A549 (cell line): ENCODE measurements at regions not wholly inside any gene's neighbourhood (a gene's known extent, or its start where the extent isn't known, plus 50 kb on each side); places are given as distances from the start of the nearest gene placed in this dataset.

Source experiments
- ATAC-seq, 2 experiments: fragments of 200-7000 bp in 1 of 2; fragments of >200 bp in 1 of 2; cut with Nextera tagmentation in 1 of 2; cut with Tn5 transposase in 1 of 2; 3 replicates each; pipeline versions ENCODE4 v1.8.0 to v1.9.1; 2018 to 2020; ENCODE audit warnings: mild to moderate bottlenecking in 1 of 2, moderate library complexity in 1 of 2
- CTCF ChIA-PET: fragments of 300-600 bp; sonication (Branson Sonifier 250); formaldehyde crosslinking; extraction: SDS; loops from one replicate; lab custom pipeline; 2021; ENCODE audit warnings: antibody characterized with exemption, inconsistent platforms; lab: Yijun Ruan, JAX
- POLR2A ChIA-PET: fragments of 350-600 bp; formaldehyde crosslinking; extraction: SDS; loops from one replicate; lab custom pipeline; 2021; ENCODE audit warnings: antibody characterized with exemption, inconsistent platforms; lab: Yijun Ruan, JAX
- DNase-seq, 2 experiments: peaks; one replicate each; pipeline versions ENCODE4 v3.0.0 to v3.0.0-alpha.2; 2011 to 2016; ENCODE audit warnings: low read depth in 1 of 2, low spot score in 1 of 2
- FAIRE-seq: peaks from 2 replicates; lab custom pipeline; 2011; peaks lifted over from hg19 to GRCh38; lab: Jason Lieb, UNC
- H3K27ac ChIP-seq, 2 experiments: fragments of >200 bp; sonication (Bioruptor Twin); formaldehyde crosslinking; 3 replicates each; pipeline ENCODE4 v1.5.1; 2016 to 2017
- H3K4me1 ChIP-seq: fragments of >200 bp; sonication (Bioruptor Twin); formaldehyde crosslinking; 3 replicates; pipeline ENCODE4 v1.6.1; 2016
- H3K4me2 ChIP-seq: fragments of >200 bp; sonication (Bioruptor Twin); formaldehyde crosslinking; 3 replicates; pipeline ENCODE4 v1.6.1; 2016
- H3K4me3 ChIP-seq: fragments of >200 bp; sonication (Bioruptor Twin); formaldehyde crosslinking; 3 replicates; pipeline ENCODE4 v1.5.1; 2016
- H3K9me3 ChIP-seq: fragments of >200 bp; sonication (Bioruptor Twin); formaldehyde crosslinking; 3 replicates; pipeline ENCODE4 v1.6.1; 2016
- BHLHE40 ChIP-seq: IDR thresholded peaks from 2 replicates; pipeline ENCODE4 v1.6.1; 2012; ENCODE audit warnings: low read depth, low read length, inconsistent platforms
- CHD2 ChIP-seq: fragments of 150-350 bp; IDR thresholded peaks from 2 replicates; pipeline ENCODE4 v1.6.1; 2014; ENCODE audit warnings: low read length; ENCODE audit not compliant: partially characterized antibody
- E2F6 ChIP-seq: IDR thresholded peaks from 2 replicates; pipeline ENCODE4 v1.6.1; 2012; ENCODE audit warnings: low read depth, borderline replicate concordance
- FOSL2 ChIP-seq, 2 experiments: fragments of 450-650 bp in 1 of 2; fragments of >200 bp in 1 of 2; sonication (Bioruptor Twin) in 1 of 2; formaldehyde crosslinking; IDR thresholded peaks; 2 replicates each; pipeline versions ENCODE4 v1.5.0 to v1.6.1; 2016 to 2020; ENCODE audit warnings: mild to moderate bottlenecking in 1 of 2, moderate library complexity in 1 of 2
- FOXS1 ChIP-seq: fragments of 250-450 bp; sonication (Bioruptor Pico); IDR thresholded peaks from 2 replicates; pipeline ENCODE4 v1.5.0; 2020; ENCODE audit warnings: mild to moderate bottlenecking, moderate library complexity
- GATA3 ChIP-seq: IDR thresholded peaks from 2 replicates; pipeline ENCODE4 v1.6.1; 2012; ENCODE audit warnings: borderline replicate concordance
- HDAC2 ChIP-seq: fragments of 200-600 bp; sonication (generic); IDR thresholded peaks from 2 replicates; pipeline ENCODE4 v1.6.1; 2016
- HEYL ChIP-seq: fragments of 250-450 bp; sonication (Bioruptor Pico); IDR thresholded peaks from 2 replicates; pipeline ENCODE4 v1.8.0; 2021; ENCODE audit warnings: mild to moderate bottlenecking, moderate library complexity
- HOXA7 ChIP-seq: fragments of 250-450 bp; sonication (Bioruptor Pico); IDR thresholded peaks from 2 replicates; pipeline ENCODE4 v1.5.0; 2020; ENCODE audit warnings: mild to moderate bottlenecking, moderate library complexity
- HOXB13 ChIP-seq: fragments of 250-450 bp; sonication (Bioruptor Pico); IDR thresholded peaks from 2 replicates; pipeline ENCODE4 v1.5.0; 2020; ENCODE audit warnings: low read depth, mild to moderate bottlenecking, moderate library complexity
- HOXB5 ChIP-seq: fragments of 250-450 bp; sonication (Bioruptor Pico); IDR thresholded peaks from 2 replicates; pipeline ENCODE4 v1.5.0; 2020; ENCODE audit warnings: mild to moderate bottlenecking, moderate library complexity
- JUNB ChIP-seq: fragments of >200 bp; sonication (Bioruptor Twin); formaldehyde crosslinking; IDR thresholded peaks from 2 replicates; pipeline ENCODE4 v1.6.1; 2016
- MYC ChIP-seq: IDR thresholded peaks from 2 replicates; pipeline ENCODE4 v1.6.1; 2012; ENCODE audit warnings: mild to moderate bottlenecking, inconsistent platforms, low read length, improper control_type of control experiment, borderline replicate concordance
- NFE2L2 ChIP-seq: fragments of 150-350 bp; conservative IDR thresholded peaks from 2 replicates; pipeline ENCODE4 v1.6.1; 2014; ENCODE audit warnings: low read length
- PBX3 ChIP-seq: IDR thresholded peaks from 2 replicates; pipeline ENCODE4 v1.6.1; 2012
- POLR2A ChIP-seq: IDR thresholded peaks from 2 replicates; pipeline ENCODE4 v1.6.1; 2012; ENCODE audit warnings: mild to moderate bottlenecking, low read length
- POLR2AphosphoS2 ChIP-seq: conservative IDR thresholded peaks from 2 replicates; pipeline ENCODE4 v1.6.1; 2012; ENCODE audit warnings: low read length, improper control_type of control experiment, inconsistent platforms
- RARB ChIP-seq: fragments of 250-450 bp; sonication (Bioruptor Pico); IDR thresholded peaks from 2 replicates; pipeline ENCODE4 v1.8.0; 2021; ENCODE audit warnings: mild to moderate bottlenecking, moderate library complexity
- RFX5 ChIP-seq: fragments of 450-650 bp; IDR thresholded peaks from 2 replicates; pipeline ENCODE4 v1.7.1; 2014; ENCODE audit warnings: antibody characterized with exemption, mild to moderate bottlenecking, moderate library complexity
- RNF2 ChIP-seq: fragments of 200-600 bp; sonication (generic); IDR thresholded peaks from 2 replicates; pipeline ENCODE4 v1.6.1; 2016; ENCODE audit warnings: low read depth, mild to moderate bottlenecking, antibody characterized with exemption, moderate library complexity, borderline replicate concordance
- SMC3 ChIP-seq: fragments of >200 bp; sonication (Bioruptor Twin); formaldehyde crosslinking; IDR thresholded peaks from 3 replicates; pipeline ENCODE4 v1.6.1; 2018; ENCODE audit warnings: inconsistent platforms
- TFCP2L1 ChIP-seq: fragments of 250-450 bp; sonication (Bioruptor Pico); IDR thresholded peaks from 2 replicates; pipeline ENCODE4 v1.5.0; 2021; ENCODE audit warnings: mild to moderate bottlenecking
- TP53 ChIP-seq: fragments of 250-450 bp; sonication (Bioruptor Pico); IDR thresholded peaks from 2 replicates; pipeline ENCODE4 v1.5.0; 2021; ENCODE audit warnings: mild to moderate bottlenecking, moderate library complexity
- USF2 ChIP-seq: fragments of 450-650 bp; IDR thresholded peaks from 2 replicates; pipeline ENCODE4 v1.6.1; 2014; ENCODE audit warnings: antibody characterized with exemption
- ZNF302 ChIP-seq: fragments of 250-450 bp; sonication (Bioruptor Pico); IDR thresholded peaks from 2 replicates; pipeline ENCODE4 v1.9.0; 2021; ENCODE audit warnings: inconsistent platforms, mild to moderate bottlenecking, moderate library complexity
- WGBS: methylation state at CpG from one replicate; pipeline ENCODE4 v1.1.6; 2017; ENCODE audit errors: missing lambda C conversion rate; 5-methylcytosine and 5-hydroxymethylcytosine counted together
- TF ChIP-seq, protein P1 (sequence below): fragments of 250-450 bp; sonication (Bioruptor Pico); IDR thresholded peaks from 2 replicates; pipeline ENCODE4 v1.5.0; 2020; ENCODE audit warnings: low read depth, mild to moderate bottlenecking, moderate library complexity

DNA sequence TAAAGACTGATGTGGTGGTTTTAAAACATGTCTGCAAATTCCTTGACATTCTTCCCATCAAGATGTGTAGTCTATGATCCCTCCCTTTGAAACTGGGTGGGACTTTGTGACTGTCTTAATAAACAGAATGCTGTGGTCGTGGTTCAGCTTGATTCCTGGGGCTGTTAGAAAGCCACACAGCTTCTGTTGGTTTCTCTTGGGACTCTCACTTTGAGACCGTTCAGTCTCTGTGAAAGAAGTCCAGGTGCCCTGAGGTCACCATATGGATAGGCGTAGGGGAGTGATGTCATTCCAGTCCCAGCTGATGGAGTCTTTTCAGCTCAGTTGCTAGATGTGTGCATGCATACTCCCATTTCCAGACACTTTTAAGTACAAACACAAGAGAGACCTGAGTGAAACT is 216.6 kb downstream of the KDR start:
- DNase-seq = no peak
- CTCF ChIA-PET = no interaction called here
- no peak for FAIRE-seq
- TF ChIP-seq RFX5 (no peak), HEYL (no peak), USF2 (no peak), ZNF302 (CRISPR knock-in tag) (no peak), HDAC2 (no peak), GATA3 (no peak), HOXB13 (no peak), FOXS1 (CRISPR knock-in tag) (no peak), HOXB5 (no peak)
- TF ChIP-seq, protein P1, sequence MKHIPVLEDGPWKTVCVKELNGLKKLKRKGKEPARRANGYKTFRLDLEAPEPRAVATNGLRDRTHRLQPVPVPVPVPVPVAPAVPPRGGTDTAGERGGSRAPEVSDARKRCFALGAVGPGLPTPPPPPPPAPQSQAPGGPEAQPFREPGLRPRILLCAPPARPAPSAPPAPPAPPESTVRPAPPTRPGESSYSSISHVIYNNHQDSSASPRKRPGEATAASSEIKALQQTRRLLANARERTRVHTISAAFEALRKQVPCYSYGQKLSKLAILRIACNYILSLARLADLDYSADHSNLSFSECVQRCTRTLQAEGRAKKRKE (CRISPR knock-in tag) = no peak
- ATAC-seq = no peak
- H3K4me3 ChIP-seq = no peak overlapping the region
- WGBS = 5% methylated on average over 3 of the region's 3 CpGs
- H3K4me2 ChIP-seq = no peak overlapping the region
- H3K27ac ChIP-seq = no peak overlapping the region
- POLR2A ChIA-PET = no interaction called here
- H3K9me3 ChIP-seq = no peaks in the 10 kb centered on the region
- no peaks in the 10 kb centered on the region for H3K4me1 ChIP-seq

GRCh38 chr4:54904953-54905352 is 220.4 kb downstream of the KDR start:
- FAIRE-seq = no peak
- no peak for ATAC-seq
- POLR2A ChIA-PET = no interaction called here
- H3K27ac ChIP-seq = no peak overlapping the region
- no peak for TF ChIP-seq POLR2AphosphoS2
- TF ChIP-seq USF2 = no peak
- TF ChIP-seq HOXA7 (CRISPR knock-in tag) = no peak
- TF ChIP-seq FOXS1 (CRISPR knock-in tag) = no peak
- no peak for TF ChIP-seq CHD2
- no peak for TF ChIP-seq MYC
- TF ChIP-seq NFE2L2 = no peak
- TF ChIP-seq JUNB = no peak
- TF ChIP-seq FOSL2 (IDR thresholded peaks at IDR 0.05) = no peak
- no peak for TF ChIP-seq FOSL2 (CRISPR knock-in tag; IDR thresholded peaks at IDR 0.05)
- no peak for TF ChIP-seq POLR2A
- no peak for TF ChIP-seq BHLHE40
- no peak for TF ChIP-seq TP53 (CRISPR knock-in tag)
- TF ChIP-seq HDAC2 = no peak
- no peak for TF ChIP-seq E2F6
- TF ChIP-seq RNF2 = no peak
- TF ChIP-seq PBX3 = no peak
- TF ChIP-seq TFCP2L1 (CRISPR knock-in tag) = no peak
- no peak for TF ChIP-seq RARB (CRISPR knock-in tag)
- TF ChIP-seq GATA3 = no peak
- TF ChIP-seq SMC3 = no peak
- H3K4me3 ChIP-seq = no peak overlapping the region
- no peaks in the 10 kb centered on the region for H3K9me3 ChIP-seq
- WGBS = 0% methylated on average over 2 of the region's 2 CpGs
- H3K4me2 ChIP-seq = no peak overlapping the region
- H3K4me1 ChIP-seq = no peaks in the 10 kb centered on the region
- CTCF ChIA-PET = no interaction called here
- no peak for DNase-seq
